IMR-90 (cell line): ENCODE measurements at regions not wholly inside any gene's neighbourhood (a gene's known extent, or its start where the extent isn't known, plus 50 kb on each side); places are given as distances from the start of the nearest gene placed in this dataset.

Experiments
- ATAC-seq: fragments of 200-7000 bp; cut with Tn5 transposase; 2 replicates; pipeline ENCODE4 v1.9.1; 2020; ENCODE audit warnings: low read depth, mild to moderate bottlenecking, moderate library complexity
- BruUV-seq: library from RNA; stranded (reverse); fragments of 400-500 nt; replicated peaks from 2 replicates; lab custom pipeline; 2021; lab: Mats Ljungman, UMichigan
- CTCF ChIA-PET: fragments of 300-600 bp; formaldehyde crosslinking; extraction: SDS; loops from one replicate; lab custom pipeline; 2021; ENCODE audit warnings: antibody characterized with exemption; lab: Yijun Ruan, JAX
- POLR2A ChIA-PET: fragments of 300-600 bp; sonication (Branson Sonifier 250); formaldehyde crosslinking; loops from one replicate; lab custom pipeline; 2022; ENCODE audit warnings: antibody characterized with exemption; ENCODE audit not compliant: unreplicated experiment; lab: Charles Lee
- DNase-seq: peaks from one replicate; pipeline ENCODE4 v3.0.0; 2013
- H2AFZ ChIP-seq: replicated peaks from 2 replicates; pipeline ENCODE3; 2013; ENCODE audit warnings: low read length, mild to moderate bottlenecking; ENCODE audit not compliant: poor library complexity
- H2AK5ac ChIP-seq: 2 replicates; pipeline ENCODE4 v1.6.1; 2013; ENCODE audit warnings: low read depth, low read length, inconsistent platforms
- H2AK9ac ChIP-seq: replicated peaks from 2 replicates; pipeline ENCODE3; 2013; ENCODE audit warnings: mild to moderate bottlenecking, low read depth, low read length, moderate library complexity; ENCODE audit not compliant: poor library complexity
- H2BK120ac ChIP-seq: 2 replicates; pipeline ENCODE4 v1.6.1; 2013; ENCODE audit warnings: low read depth, low read length, inconsistent platforms
- H2BK15ac ChIP-seq: 3 replicates; pipeline ENCODE4 v1.6.1; 2013; ENCODE audit warnings: low read depth, low read length, inconsistent platforms
- H2BK20ac ChIP-seq: 2 replicates; pipeline ENCODE4 v1.6.1; 2013; ENCODE audit warnings: low read depth, mild to moderate bottlenecking, inconsistent platforms, low read length, moderate library complexity
- H2BK5ac ChIP-seq: 2 replicates; pipeline ENCODE4 v1.6.1; 2013; ENCODE audit warnings: mild to moderate bottlenecking, low read depth, low read length, inconsistent platforms; ENCODE audit not compliant: poor library complexity, severe bottlenecking
- H3K14ac ChIP-seq: replicated peaks from 2 replicates; pipeline ENCODE4 v1.6.1; 2013; ENCODE audit warnings: low read depth, low read length, inconsistent platforms
- H3K18ac ChIP-seq: 2 replicates; pipeline ENCODE4 v1.6.1; 2013; ENCODE audit warnings: low read depth, low read length, control low read depth
- H3K23ac ChIP-seq: 2 replicates; pipeline ENCODE4 v1.6.1; 2013; ENCODE audit warnings: low read depth, low read length, inconsistent platforms
- H3K27ac ChIP-seq: 2 replicates; pipeline ENCODE4 v1.5.1; 2013; ENCODE audit warnings: mild to moderate bottlenecking, control low read depth, low read length; ENCODE audit not compliant: insufficient read depth
- H3K27me3 ChIP-seq: 2 replicates; pipeline ENCODE4 v1.6.1; 2013; ENCODE audit warnings: low read length; ENCODE audit not compliant: control insufficient read depth, insufficient read depth
- H3K36me3 ChIP-seq: 2 replicates; pipeline ENCODE4 v1.6.1; 2013; ENCODE audit warnings: low read length, mixed read lengths; ENCODE audit not compliant: control insufficient read depth, insufficient read depth
- H3K4ac ChIP-seq: 2 replicates; pipeline ENCODE4 v1.6.1; 2013; ENCODE audit warnings: low read depth, low read length, inconsistent platforms
- H3K4me1 ChIP-seq: 2 replicates; pipeline ENCODE4 v1.6.1; 2013; ENCODE audit warnings: low read length, mixed read lengths; ENCODE audit not compliant: control insufficient read depth, insufficient read depth
- H3K4me2 ChIP-seq: 2 replicates; pipeline ENCODE4 v1.6.1; 2013; ENCODE audit warnings: low read depth, mild to moderate bottlenecking, control low read depth, low read length, moderate library complexity
- H3K4me3 ChIP-seq: 2 replicates; pipeline ENCODE4 v1.5.1; 2013; ENCODE audit warnings: low read depth, mild to moderate bottlenecking, control low read depth, low read length, moderate library complexity; ENCODE audit not compliant: insufficient read depth
- H3K56ac ChIP-seq: 2 replicates; pipeline ENCODE4 v1.6.1; 2013; ENCODE audit warnings: low read length, inconsistent platforms; ENCODE audit not compliant: insufficient read depth; ENCODE audit errors: extremely low read depth
- H3K79me1 ChIP-seq, 2 experiments: 2 replicates each; pipeline ENCODE4 v1.6.1; 2013; ENCODE audit warnings: low read length in 2 of 2, inconsistent platforms in 1 of 2, low read depth in 1 of 2
- H3K9ac ChIP-seq: 2 replicates; pipeline ENCODE4 v1.6.1; 2013; ENCODE audit warnings: low read depth, low read length, control low read depth
- H3K9me1 ChIP-seq: 2 replicates; pipeline ENCODE4 v1.6.1; 2013; ENCODE audit warnings: low read length, inconsistent platforms; ENCODE audit not compliant: insufficient read depth
- H3K9me3 ChIP-seq: 2 replicates; pipeline ENCODE4 v1.6.1; 2013; ENCODE audit warnings: low read length; ENCODE audit not compliant: control insufficient read depth, insufficient read depth
- H4K20me1 ChIP-seq: 2 replicates; pipeline ENCODE4 v1.6.1; 2013; ENCODE audit warnings: low read length, inconsistent platforms; ENCODE audit not compliant: insufficient read depth
- H4K5ac ChIP-seq: 2 replicates; pipeline ENCODE4 v1.6.1; 2013; ENCODE audit warnings: mild to moderate bottlenecking, low read depth, low read length, control low read depth
- H4K8ac ChIP-seq, 2 experiments: 2 replicates each; pipeline ENCODE4 v1.6.1; 2013; ENCODE audit warnings: low read depth in 2 of 2, low read length in 2 of 2, control low read depth in 1 of 2, inconsistent platforms in 1 of 2
- H4K91ac ChIP-seq: 2 replicates; pipeline ENCODE4 v1.6.1; 2013; ENCODE audit warnings: low read depth, low read length, inconsistent platforms; ENCODE audit not compliant: insufficient read depth
- CTCF ChIP-seq: conservative IDR thresholded peaks from 2 replicates; pipeline ENCODE4 v1.5.1; 2012; ENCODE audit warnings: mild to moderate bottlenecking, low read depth, low read length, improper control_type of control experiment
- MAZ ChIP-seq: IDR thresholded peaks from 2 replicates; pipeline ENCODE4 v1.6.1; 2012; ENCODE audit warnings: low read depth, mild to moderate bottlenecking, low read length, improper control_type of control experiment, moderate library complexity, borderline replicate concordance
- MXI1 ChIP-seq: IDR thresholded peaks from 2 replicates; pipeline ENCODE4 v1.6.1; 2012; ENCODE audit warnings: low read depth, mild to moderate bottlenecking, low read length, moderate library complexity, borderline replicate concordance
- SMC3 ChIP-seq: fragments of 150-350 bp; IDR thresholded peaks from 2 replicates; pipeline ENCODE4 v1.6.1; 2016; ENCODE audit warnings: low read depth, mild to moderate bottlenecking, antibody characterized with exemption, low read length, moderate library complexity
- WGBS, 2 experiments: methylation state at CpG; one replicate each; pipeline versions ENCODE4 v1.1.5 to v1.1.7; 2013; ENCODE audit warnings: missing lambda C conversion rate in 2 of 2; ENCODE audit not compliant: insufficient read length in 1 of 2; ENCODE audit errors: extremely low coverage in 2 of 2; 5-methylcytosine and 5-hydroxymethylcytosine counted together
- dilution Hi-C: fragments of 300-500 bp; cut with HindIII; formaldehyde crosslinking; loops from one replicate; pipeline ENCODE4 v1.14.3; 2018; ENCODE audit warnings: low sequenced_read_pairs; ENCODE audit not compliant: unreplicated experiment
- in situ Hi-C: fragments of 300-500 bp; cut with MboI; formaldehyde crosslinking; loops from 3 replicates; pipeline ENCODE4 v1.14.3; 2019; ENCODE audit warnings: low sequenced_read_pairs, inconsistent platforms, mixed read lengths
- intact Hi-C: fragments of 100-400 bp; cut with micrococcal nuclease; formaldehyde crosslinking; loops from 2 replicates; pipeline ENCODE4 v1.10.0; 2022

- no CpG with 5 or more reads among the region's 3 CpGs for WGBS, 2 experiments
- Histone ChIP-seq H2AK5ac (no peak overlapping the region), H3K4me2 (no peak overlapping the region), H2AFZ (no peak overlapping the region), H2BK5ac (no peak overlapping the region), H3K4me1 (no peaks in the 10 kb centered on the region), H3K18ac (no peak overlapping the region), H4K8ac (no peak overlapping the region), H3K4ac (no peak overlapping the region), H3K27me3 (no peaks in the 10 kb centered on the region), H4K5ac (no peak overlapping the region), H3K9me1 (no peaks in the 10 kb centered on the region), H2AK9ac (no peak overlapping the region), H3K9ac (no peak overlapping the region), H3K27ac (no peak overlapping the region), H2BK120ac (no peak overlapping the region), H3K79me1 (no peaks in the 10 kb centered on the region), H3K36me3 (no peaks in the 10 kb centered on the region), H3K14ac (no peak overlapping the region), H3K9me3 (peaks cover 9% of the 10 kb centered on the region), H2BK20ac (no peak overlapping the region), H2BK15ac (no peak overlapping the region), H4K20me1 (no peaks in the 10 kb centered on the region), H3K56ac (no peak overlapping the region), H4K91ac (no peak overlapping the region), H3K23ac (no peak overlapping the region), H3K4me3 (no peak overlapping the region)
- POLR2A ChIA-PET = no interaction called here
- CTCF ChIA-PET = no interaction called here
- no TSS peak for BruUV-seq
- dilution Hi-C loops = no loop called here
- in situ Hi-C loops = no loop called here
- DNase-seq (no peak), ATAC-seq (no peak)
- TF ChIP-seq MXI1 (no peak), MAZ (no peak), SMC3 (no peak), CTCF (no peak)
- intact Hi-C loops = no loop called here
These were observed 188.2 kb downstream of the DMRT2 start for GRCh38 chr9:1238407-1238806.
